ENCODE measurements at regions not wholly inside any gene's neighbourhood (a gene's known extent, or its start where the extent isn't known, plus 50 kb on each side); places are given as distances from the start of the nearest gene placed in this dataset.

- TF ChIP-seq POLR2AphosphoS5 (IDR thresholded peaks at IDR 0.05; ENCODE audit: low read depth) (no peak), EZH2 (IDR thresholded peaks at IDR 0.05; ENCODE audit: low read depth, unreplicated experiment) (no peak), CTCF (conservative IDR thresholded peaks at IDR 0.05; ENCODE audit: low read depth in 2 of 2) (no peak), ZNF331 (CRISPR knock-in tag; IDR thresholded peaks at IDR 0.05; ENCODE audit: low read depth) (no peak), CREB1 (CRISPR knock-in tag; IDR thresholded peaks at IDR 0.05; ENCODE audit: low read depth) (no peak), REST (IDR thresholded peaks at IDR 0.05; ENCODE audit: unreplicated experiment) (no peak), JUNB (IDR thresholded peaks at IDR 0.05; ENCODE audit: unreplicated experiment) (no peak), NANOG (IDR thresholded peaks at IDR 0.05; ENCODE audit: borderline replicate concordance) (no peak), EZH2phosphoT487 (IDR thresholded peaks at IDR 0.05; ENCODE audit: unreplicated experiment) (no peak), ZNF114 (CRISPR knock-in tag; IDR thresholded peaks at IDR 0.05) (no peak)
Measured at GRCh38 chr17:71667661-71668060, 453.2 kb upstream of the SOX9 start.

Measured in GM23338 (cell line).